Jurkat, Clone E6-1 (cell line): ENCODE measurements at regions not wholly inside any gene's neighbourhood (a gene's known extent, or its start where the extent isn't known, plus 50 kb on each side); places are given as distances from the start of the nearest gene placed in this dataset.
A peak's percentile ranks its signal among the peaks of the same experiment; 100 is the strongest.

Experiments used
- DNase-seq: peaks from one replicate; pipeline ENCODE4 v3.0.0-alpha.2; 2011; ENCODE audit warnings: low read depth, low spot score
- H3K4me3 ChIP-seq: 2 replicates; pipeline ENCODE4 v1.5.1; 2011; ENCODE audit warnings: mild to moderate bottlenecking, low read length, control low read depth, moderate library complexity

GRCh38 chr17:63349478-63350000 lies 96.6 kb downstream of the CYB561 start:
- no peak for DNase-seq
- H3K4me3 ChIP-seq: no peak overlapping the region

GRCh38 chr17:63350364-63350763 lies 95.7 kb downstream of the CYB561 start:
- H3K4me3 ChIP-seq: no peak overlapping the region
- DNase-seq: no peak

DNA sequence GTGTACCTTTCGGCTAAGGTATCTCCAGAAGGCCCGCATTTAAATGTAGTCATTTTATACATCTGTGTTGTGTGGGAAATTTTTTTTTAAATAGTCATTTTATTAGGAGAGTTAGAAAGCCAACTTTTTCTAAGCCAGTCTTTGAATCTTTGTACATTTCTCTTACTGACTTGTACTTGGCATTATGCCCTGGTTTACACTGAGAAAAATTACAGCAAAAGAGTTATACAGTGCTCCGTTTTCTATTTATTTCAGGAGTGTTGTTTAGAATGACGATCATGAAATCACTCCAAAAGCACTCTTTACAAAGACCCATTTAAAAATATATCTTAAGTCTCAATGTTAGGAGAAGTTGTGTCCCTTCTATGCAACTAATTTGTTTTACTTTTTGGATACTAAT lies 91.8 kb downstream of the CYB561 start:
- H3K4me3 ChIP-seq: no peak overlapping the region
- DNase-seq: no peak

DNA sequence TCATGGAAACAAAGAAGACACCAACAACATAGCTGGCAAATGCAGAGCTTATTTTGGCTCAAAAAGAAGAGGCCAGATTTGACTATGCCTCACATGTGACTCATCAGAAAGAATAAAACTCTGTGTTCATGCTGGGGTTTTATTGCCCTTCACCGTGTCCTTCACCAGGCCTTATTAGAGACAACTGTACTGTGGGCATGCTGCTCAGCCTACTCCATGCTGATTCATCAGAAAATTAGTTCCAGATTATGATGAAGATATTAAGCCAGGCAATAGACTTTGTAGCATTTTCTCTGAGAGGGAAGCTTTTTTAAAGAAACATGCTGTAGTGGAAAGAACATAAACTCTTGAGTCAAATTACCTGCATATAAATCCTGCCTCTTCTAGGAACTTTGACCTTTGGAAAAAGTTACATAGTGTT lies 89.8 kb downstream of the CYB561 start:
- no peak overlapping the region for H3K4me3 ChIP-seq
- DNase-seq: no peak

DNA sequence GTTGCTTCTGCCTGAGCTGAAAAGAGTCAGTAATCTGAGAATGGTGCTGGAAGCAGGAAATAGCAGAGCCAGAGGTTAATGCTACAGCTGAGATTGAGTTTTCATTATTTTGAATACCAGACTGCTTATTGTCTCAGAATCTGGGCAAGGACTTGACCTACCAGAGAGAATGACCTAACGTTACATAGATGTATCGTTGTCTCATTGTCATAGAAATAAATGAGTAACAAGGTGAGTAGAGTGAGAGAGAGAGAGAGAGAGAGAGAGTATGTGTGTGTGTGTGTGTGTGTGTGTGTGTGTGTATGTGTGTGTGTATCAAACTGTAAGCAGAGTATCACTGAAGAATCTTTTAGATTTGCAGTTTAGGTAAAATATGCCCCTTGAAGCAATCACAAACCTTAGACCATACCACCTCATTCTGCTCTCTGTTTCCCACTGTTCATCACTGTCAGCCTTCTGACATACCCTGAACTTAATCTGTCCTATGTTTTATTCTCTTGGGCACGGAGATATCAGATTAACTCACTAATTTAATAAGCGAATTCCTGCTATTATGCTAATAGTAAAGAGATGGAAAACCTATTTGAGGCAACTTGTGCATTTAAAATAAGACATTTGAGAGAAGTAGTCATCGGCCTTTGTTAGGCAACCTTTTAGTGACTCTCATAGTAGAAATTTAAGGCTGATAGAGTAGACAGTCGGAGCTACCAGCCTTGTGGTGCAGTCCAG lies 87.8 kb downstream of the CYB561 start:
- H3K4me3 ChIP-seq: no peak overlapping the region
- no peak for DNase-seq

DNA sequence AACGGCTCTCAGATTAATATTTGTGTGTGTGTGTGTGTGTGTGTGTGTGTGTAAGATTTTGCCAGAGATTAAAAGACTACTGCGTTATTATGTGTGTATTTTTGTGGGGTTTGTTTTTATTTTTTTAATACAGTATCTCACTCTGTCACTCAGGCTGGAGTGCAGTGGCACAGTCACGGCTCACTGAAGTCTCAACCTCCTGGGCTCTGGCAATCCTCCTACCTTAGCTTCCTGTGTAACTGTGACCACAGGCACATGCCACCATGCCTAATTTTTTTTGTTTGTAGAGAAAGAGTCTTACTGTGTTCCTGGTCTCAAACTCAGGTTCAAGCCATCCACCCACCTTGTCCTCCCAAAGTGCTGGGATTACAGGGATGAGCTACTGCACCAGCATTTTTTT lies 87.2 kb downstream of the CYB561 start:
- H3K4me3 ChIP-seq: no peak overlapping the region
- peak; percentile 11 for DNase-seq

GRCh38 chr17:63361182-63361581 lies 84.9 kb downstream of the CYB561 start:
- H3K4me3 ChIP-seq: no peak overlapping the region
- no peak for DNase-seq

- no peak overlapping the region for H3K4me3 ChIP-seq
- no peak for DNase-seq
These were observed 84.0 kb downstream of the CYB561 start for GRCh38 chr17:63362115-63362514.

- H3K4me3 ChIP-seq: no peak overlapping the region
- no peak for DNase-seq
These were observed 81.7 kb downstream of the CYB561 start for GRCh38 chr17:63364387-63364786.

DNA sequence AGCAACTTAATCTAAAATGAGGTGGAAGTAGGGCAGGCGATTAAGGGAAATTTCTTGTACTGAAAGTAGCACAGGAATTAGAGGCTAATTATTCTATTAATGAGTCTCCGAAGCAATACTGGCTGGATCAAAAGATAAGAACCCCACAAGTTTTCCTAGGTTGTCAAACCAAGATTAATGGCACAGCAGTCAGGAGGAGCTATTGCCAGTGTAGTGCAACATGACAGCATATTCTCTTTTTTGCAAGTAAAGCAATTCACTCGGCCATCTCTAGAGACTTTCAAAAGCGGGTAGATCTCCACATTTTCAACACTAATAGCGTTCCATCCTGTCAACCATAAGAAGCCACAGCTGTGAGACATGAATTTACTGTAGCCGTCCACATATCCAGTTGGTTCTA lies 81.2 kb downstream of the CYB561 start:
- DNase-seq: no peak
- H3K4me3 ChIP-seq: no peak overlapping the region

DNA sequence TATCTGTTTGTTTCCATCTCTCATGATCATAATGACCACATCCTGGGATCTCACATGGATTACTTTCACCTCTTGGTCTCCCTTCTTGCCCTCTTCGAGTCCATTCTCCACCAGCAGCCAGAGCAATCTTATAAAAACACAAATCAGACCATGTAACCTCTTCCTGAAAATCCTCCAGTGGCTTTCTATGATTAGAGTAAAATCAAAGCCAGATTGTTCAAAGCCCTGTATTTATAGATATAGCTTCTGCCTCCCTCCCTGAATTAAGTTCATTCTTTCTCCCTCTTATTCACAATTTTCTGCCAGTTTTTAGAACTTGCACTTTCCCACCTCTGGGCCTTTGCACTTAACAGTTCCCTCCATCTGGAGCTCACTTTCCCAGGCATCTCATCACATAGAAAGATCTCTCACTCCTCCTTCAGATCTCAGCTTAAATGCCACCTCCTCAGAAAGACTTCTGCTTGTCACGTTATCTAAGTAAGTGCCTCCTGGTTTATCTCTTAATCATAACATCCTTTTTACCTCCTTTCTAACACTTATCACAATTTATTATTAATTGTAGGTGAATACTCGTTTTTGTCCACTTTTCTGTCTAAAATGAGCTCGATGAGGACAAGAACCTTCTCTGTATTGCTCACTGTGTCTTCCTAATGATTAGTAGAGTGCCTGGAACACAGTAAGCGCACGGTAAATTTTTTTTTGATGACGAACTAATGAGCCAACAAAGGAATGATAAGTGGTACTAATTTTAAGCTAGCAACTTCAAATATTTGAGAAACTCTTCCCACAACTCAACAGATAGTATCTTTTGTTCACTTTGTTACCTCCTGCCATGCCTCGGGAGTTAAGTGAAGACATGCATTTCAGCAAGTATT lies 80.5 kb downstream of the CYB561 start:
- H3K4me3 ChIP-seq: no peak overlapping the region
- no peak for DNase-seq

- no peak for DNase-seq
- no peak overlapping the region for H3K4me3 ChIP-seq
These were observed 79.9 kb downstream of the CYB561 start for GRCh38 chr17:63366241-63366566.

- DNase-seq: no peak
- H3K4me3 ChIP-seq: no peak overlapping the region
These were observed 76.9 kb downstream of the CYB561 start for GRCh38 chr17:63369233-63369632.

GRCh38 chr17:63370696-63371095 lies 75.4 kb downstream of the CYB561 start:
- DNase-seq: no peak
- no peak overlapping the region for H3K4me3 ChIP-seq

DNA sequence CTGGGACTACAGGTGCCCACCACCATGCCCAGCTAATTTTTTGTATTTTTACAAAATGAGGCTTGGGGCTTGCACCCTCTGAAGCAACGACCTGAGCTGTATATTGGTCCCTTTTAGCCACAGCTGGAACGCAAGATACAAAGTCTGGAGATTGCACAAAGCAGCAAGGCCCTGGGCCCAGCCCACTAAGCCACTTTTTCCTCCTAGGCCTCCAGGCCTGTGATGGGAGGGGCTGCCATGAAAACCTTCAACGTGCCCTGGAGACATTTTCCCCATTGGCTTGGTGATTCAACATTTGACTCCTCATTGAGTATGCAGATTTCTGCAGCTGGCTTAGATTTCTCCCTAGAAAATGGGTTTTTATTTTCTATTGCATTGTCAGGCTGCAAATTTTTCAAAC lies 69.2 kb downstream of the CYB561 start:
- H3K4me3 ChIP-seq: no peak overlapping the region
- no peak for DNase-seq

GRCh38 chr17:63378411-63379375 lies 67.4 kb downstream of the CYB561 start:
- H3K4me3 ChIP-seq: no peak overlapping the region
- no peak for DNase-seq

DNA sequence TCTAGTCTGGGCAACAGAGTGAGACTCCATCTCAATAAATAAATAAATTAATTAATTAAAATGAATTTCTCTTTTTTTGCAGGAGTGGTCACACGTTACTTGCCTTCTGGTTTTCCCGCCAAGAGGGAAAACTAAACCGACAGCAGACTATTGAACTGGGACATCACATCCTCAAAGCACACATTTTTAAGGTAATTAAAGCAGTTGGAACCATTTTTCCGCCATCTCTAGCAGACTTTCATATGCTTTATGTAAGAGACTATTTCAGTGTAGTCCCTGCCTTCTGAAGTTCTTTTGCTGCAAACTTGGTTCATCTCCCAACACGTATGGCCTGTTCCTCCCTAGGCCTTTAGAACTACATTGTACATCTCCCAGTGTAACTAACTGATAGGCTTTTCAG lies 66.5 kb downstream of the CYB561 start:
- no peak overlapping the region for H3K4me3 ChIP-seq
- DNase-seq: no peak

- no peak overlapping the region for H3K4me3 ChIP-seq
- no peak for DNase-seq
These were observed 64.9 kb downstream of the CYB561 start for GRCh38 chr17:63381101-63381729.

GRCh38 chr17:63382136-63382535 lies 64.0 kb downstream of the CYB561 start:
- no peak for DNase-seq
- H3K4me3 ChIP-seq: no peak overlapping the region
